ENCODE measurements at regions not wholly inside any gene's neighbourhood (a gene's known extent, or its start where the extent isn't known, plus 50 kb on each side); places are given as distances from the start of the nearest gene placed in this dataset.

DNA sequence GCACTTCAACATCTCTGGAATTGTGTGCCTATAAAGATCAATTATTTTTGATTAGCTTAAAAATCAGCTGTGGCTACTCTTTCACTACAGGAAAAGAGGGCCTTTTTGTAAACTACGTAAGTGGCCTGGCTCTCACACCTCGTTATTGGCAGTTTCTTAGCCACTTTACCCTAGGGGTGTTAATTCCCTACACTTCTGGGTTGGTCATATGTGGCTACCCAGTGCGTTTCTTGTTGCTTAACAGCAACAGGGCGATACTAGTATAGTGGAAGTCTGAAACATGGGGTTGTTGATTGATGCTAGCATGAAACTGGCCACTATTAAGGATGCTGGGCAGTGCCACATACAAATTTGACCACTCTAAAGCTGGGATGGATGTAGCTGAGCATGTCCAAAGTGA is 174.7 kb upstream of the CDH12 start:
- TF ChIP-seq, protein P1, sequence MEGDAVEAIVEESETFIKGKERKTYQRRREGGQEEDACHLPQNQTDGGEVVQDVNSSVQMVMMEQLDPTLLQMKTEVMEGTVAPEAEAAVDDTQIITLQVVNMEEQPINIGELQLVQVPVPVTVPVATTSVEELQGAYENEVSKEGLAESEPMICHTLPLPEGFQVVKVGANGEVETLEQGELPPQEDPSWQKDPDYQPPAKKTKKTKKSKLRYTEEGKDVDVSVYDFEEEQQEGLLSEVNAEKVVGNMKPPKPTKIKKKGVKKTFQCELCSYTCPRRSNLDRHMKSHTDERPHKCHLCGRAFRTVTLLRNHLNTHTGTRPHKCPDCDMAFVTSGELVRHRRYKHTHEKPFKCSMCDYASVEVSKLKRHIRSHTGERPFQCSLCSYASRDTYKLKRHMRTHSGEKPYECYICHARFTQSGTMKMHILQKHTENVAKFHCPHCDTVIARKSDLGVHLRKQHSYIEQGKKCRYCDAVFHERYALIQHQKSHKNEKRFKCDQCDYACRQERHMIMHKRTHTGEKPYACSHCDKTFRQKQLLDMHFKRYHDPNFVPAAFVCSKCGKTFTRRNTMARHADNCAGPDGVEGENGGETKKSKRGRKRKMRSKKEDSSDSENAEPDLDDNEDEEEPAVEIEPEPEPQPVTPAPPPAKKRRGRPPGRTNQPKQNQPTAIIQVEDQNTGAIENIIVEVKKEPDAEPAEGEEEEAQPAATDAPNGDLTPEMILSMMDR (IDR thresholded peaks at IDR 0.05; ENCODE audit: extremely low read depth in 1 of 2, insufficient read depth in 1 of 2, low read depth in 1 of 2, low read length in 2 of 2), result no peak
- TF ChIP-seq POLR2A (IDR thresholded peaks at IDR 0.05; ENCODE audit: low read depth, low read length) (no peak), JUN (IDR thresholded peaks at IDR 0.05; ENCODE audit: borderline replicate concordance, insufficient read depth, insufficient read length, low read depth) (no peak), EZH2 (IDR thresholded peaks at IDR 0.05; ENCODE audit: borderline replicate concordance, low read depth, low read length, severe bottlenecking) (no peak), POLR2AphosphoS5 (IDR thresholded peaks at IDR 0.05; ENCODE audit: insufficient read depth, low read depth, low read length) (no peak), MYC (IDR thresholded peaks at IDR 0.05; ENCODE audit: low read depth, low read length) (no peak), FOS (IDR thresholded peaks at IDR 0.05; ENCODE audit: borderline replicate concordance, insufficient read depth, low read length) (no peak), GATA2 (IDR thresholded peaks at IDR 0.05; ENCODE audit: insufficient read depth, insufficient read length, low read depth, low read length) (no peak)
- TF ChIP-seq, protein P2, sequence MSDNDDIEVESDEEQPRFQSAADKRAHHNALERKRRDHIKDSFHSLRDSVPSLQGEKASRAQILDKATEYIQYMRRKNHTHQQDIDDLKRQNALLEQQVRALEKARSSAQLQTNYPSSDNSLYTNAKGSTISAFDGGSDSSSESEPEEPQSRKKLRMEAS (IDR thresholded peaks at IDR 0.05; ENCODE audit: insufficient read depth, insufficient read length), result no peak
